Breast epithelium (tissue), 3 donors: ENCODE measurements at regions not wholly inside any gene's neighbourhood (a gene's known extent, or its start where the extent isn't known, plus 50 kb on each side); places are given as distances from the start of the nearest gene placed in this dataset.

Experiments
- CTCF ChIP-seq, 3 donors: fragments of 450-650 bp; IDR thresholded peaks; one replicate each; pipeline ENCODE4 v1.5.1; 2016 to 2017; ENCODE audit warnings: antibody characterized with exemption in 3 of 3, mild to moderate bottlenecking in 3 of 3, moderate library complexity in 3 of 3
- POLR2A ChIP-seq: fragments of 450-650 bp; IDR thresholded peaks from one replicate; pipeline ENCODE4 v1.6.1; 2016; ENCODE audit warnings: antibody characterized with exemption, mild to moderate bottlenecking, moderate library complexity
- POLR2AphosphoS5 ChIP-seq, 3 donors: sonication (generic); formaldehyde crosslinking; IDR thresholded peaks; one replicate each; pipeline ENCODE4 v1.6.1; 2017; ENCODE audit warnings: antibody characterized with exemption in 3 of 3

DNA sequence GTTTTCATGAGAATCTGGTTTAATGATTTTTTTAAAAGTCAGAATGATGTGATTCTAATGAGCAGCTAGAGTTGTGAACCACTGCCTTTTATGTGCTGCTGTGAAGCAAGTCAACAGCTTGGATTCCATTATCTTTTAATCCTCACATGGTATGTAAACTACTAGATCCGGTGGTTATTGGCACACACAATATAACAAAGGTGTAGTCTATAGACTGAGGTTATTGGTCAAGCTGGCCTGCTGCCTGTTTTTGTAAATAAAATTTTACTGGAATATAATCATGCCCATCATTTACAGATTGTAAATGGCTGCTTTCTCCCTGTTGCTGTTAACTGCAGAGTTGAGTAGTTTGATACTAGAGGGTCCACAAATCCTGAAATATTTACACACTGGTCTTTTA lies 103.1 kb downstream of the OTOL1 start:
- no peak for TF ChIP-seq CTCF (IDR thresholded peaks at IDR 0.05)
- no peak for TF ChIP-seq POLR2AphosphoS5 (IDR thresholded peaks at IDR 0.05)
- no peak for TF ChIP-seq POLR2A
